ENCODE measurements at regions not wholly inside any gene's neighbourhood (a gene's known extent, or its start where the extent isn't known, plus 50 kb on each side); places are given as distances from the start of the nearest gene placed in this dataset.

DNA sequence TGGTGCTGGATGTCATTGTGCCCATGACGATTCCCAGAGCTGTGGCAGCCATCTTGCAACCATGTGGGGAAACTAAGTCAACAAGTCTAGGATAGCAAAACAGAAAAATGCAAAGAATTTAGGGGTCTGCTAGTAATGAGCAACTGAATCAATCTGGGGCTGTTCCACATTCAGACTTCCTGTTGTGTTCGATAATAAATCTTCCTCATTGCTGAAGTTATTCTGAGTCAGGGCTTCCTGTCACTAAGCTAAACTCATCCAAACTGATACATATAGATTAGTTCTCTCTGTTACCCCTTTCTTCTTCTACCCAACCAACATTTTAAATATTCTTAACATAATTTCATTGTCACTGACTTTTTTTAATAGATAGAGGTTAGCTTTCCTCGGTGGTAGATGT lies 205.9 kb downstream of the HACE1 start:
- no peak overlapping the region for H3K4me2 ChIP-seq
- H3K79me2 ChIP-seq (ENCODE audit: insufficient read depth, low read depth): no peaks in the 10 kb centered on the region
- no peak overlapping the region for H2AFZ ChIP-seq (ENCODE audit: low read depth)
- TF ChIP-seq, protein P1, sequence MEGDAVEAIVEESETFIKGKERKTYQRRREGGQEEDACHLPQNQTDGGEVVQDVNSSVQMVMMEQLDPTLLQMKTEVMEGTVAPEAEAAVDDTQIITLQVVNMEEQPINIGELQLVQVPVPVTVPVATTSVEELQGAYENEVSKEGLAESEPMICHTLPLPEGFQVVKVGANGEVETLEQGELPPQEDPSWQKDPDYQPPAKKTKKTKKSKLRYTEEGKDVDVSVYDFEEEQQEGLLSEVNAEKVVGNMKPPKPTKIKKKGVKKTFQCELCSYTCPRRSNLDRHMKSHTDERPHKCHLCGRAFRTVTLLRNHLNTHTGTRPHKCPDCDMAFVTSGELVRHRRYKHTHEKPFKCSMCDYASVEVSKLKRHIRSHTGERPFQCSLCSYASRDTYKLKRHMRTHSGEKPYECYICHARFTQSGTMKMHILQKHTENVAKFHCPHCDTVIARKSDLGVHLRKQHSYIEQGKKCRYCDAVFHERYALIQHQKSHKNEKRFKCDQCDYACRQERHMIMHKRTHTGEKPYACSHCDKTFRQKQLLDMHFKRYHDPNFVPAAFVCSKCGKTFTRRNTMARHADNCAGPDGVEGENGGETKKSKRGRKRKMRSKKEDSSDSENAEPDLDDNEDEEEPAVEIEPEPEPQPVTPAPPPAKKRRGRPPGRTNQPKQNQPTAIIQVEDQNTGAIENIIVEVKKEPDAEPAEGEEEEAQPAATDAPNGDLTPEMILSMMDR (conservative IDR thresholded peaks at IDR 0.05; ENCODE audit: low read depth, low read length): no peak
- no peaks in the 10 kb centered on the region for H3K36me3 ChIP-seq (ENCODE audit: insufficient read depth)
- no peak overlapping the region for H3K9ac ChIP-seq
- no peaks in the 10 kb centered on the region for H4K20me1 ChIP-seq (ENCODE audit: insufficient read depth)
- no peak overlapping the region for H3K27ac ChIP-seq
- H3K4me3 ChIP-seq (IDR thresholded peaks at IDR 0.05; ENCODE audit: insufficient read depth, low read depth, low read length): no peak overlapping the region
- H3K27me3 ChIP-seq (ENCODE audit: insufficient read depth, low read depth): no peaks in the 10 kb centered on the region
- H3K4me1 ChIP-seq (ENCODE audit: low read depth, poor library complexity, severe bottlenecking): no peaks in the 10 kb centered on the region

DNA sequence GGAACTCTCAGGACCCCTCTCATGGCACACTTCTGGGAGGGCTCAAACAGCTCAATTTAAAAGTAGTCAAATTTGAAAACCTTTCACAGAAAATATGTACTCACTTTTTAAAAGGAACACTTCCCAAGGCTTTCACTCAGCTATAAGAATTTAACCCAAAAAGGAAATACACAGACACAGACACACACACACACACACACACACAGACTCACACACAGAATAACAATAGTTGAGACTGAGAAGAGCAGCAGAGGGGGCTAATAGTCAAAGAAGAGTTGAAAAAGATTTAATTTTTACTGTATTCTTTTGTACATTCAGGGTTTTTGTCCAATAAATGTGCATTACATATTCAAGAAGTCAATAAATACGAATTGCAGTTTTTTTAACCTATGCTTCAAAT lies 211.4 kb downstream of the HACE1 start:
- Histone ChIP-seq H3K27ac (no peak overlapping the region), H3K4me3 (IDR thresholded peaks at IDR 0.05; ENCODE audit: insufficient read depth, low read depth, low read length) (no peak overlapping the region), H3K36me3 (ENCODE audit: insufficient read depth) (no peaks in the 10 kb centered on the region), H3K79me2 (ENCODE audit: insufficient read depth, low read depth) (no peaks in the 10 kb centered on the region), H3K27me3 (ENCODE audit: insufficient read depth, low read depth) (no peaks in the 10 kb centered on the region), H3K4me1 (ENCODE audit: low read depth, poor library complexity, severe bottlenecking) (no peaks in the 10 kb centered on the region), H3K4me2 (no peak overlapping the region), H3K9ac (no peak overlapping the region), H2AFZ (ENCODE audit: low read depth) (no peak overlapping the region), H4K20me1 (ENCODE audit: insufficient read depth) (no peaks in the 10 kb centered on the region)
- TF ChIP-seq, protein P1 (conservative IDR thresholded peaks at IDR 0.05; ENCODE audit: low read depth, low read length): no peak

DNA sequence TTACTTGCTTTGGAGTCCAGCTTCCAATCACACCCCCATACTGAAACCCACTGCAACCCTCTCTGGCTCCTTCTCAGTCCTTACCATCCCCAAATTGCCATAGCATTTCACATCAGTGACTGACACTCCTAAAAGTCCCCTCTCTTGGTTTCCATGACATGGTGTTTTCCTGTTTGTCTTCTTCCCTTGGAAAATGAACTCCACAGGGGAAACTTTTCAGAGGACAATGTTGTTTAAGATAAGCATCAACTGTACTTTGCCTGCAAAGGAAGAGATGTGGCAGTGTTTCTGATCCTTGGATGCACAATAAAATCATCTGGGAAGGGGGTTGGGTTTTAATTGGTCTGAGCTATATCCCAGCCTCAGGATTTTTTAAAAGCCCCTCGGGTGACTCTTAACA lies 214.9 kb downstream of the HACE1 start:
- H3K4me2 ChIP-seq: no peak overlapping the region
- no peak overlapping the region for H3K4me3 ChIP-seq (IDR thresholded peaks at IDR 0.05; ENCODE audit: insufficient read depth, low read depth, low read length)
- H2AFZ ChIP-seq (ENCODE audit: low read depth): no peak overlapping the region
- no peak overlapping the region for H3K9ac ChIP-seq
- no peaks in the 10 kb centered on the region for H3K27me3 ChIP-seq (ENCODE audit: insufficient read depth, low read depth)
- TF ChIP-seq, protein P1 (conservative IDR thresholded peaks at IDR 0.05; ENCODE audit: low read depth, low read length): no peak
- H3K79me2 ChIP-seq (ENCODE audit: insufficient read depth, low read depth): no peaks in the 10 kb centered on the region
- H3K27ac ChIP-seq: no peak overlapping the region
- H4K20me1 ChIP-seq (ENCODE audit: insufficient read depth): no peaks in the 10 kb centered on the region
- H3K4me1 ChIP-seq (ENCODE audit: low read depth, poor library complexity, severe bottlenecking): no peaks in the 10 kb centered on the region
- no peaks in the 10 kb centered on the region for H3K36me3 ChIP-seq (ENCODE audit: insufficient read depth)

DNA sequence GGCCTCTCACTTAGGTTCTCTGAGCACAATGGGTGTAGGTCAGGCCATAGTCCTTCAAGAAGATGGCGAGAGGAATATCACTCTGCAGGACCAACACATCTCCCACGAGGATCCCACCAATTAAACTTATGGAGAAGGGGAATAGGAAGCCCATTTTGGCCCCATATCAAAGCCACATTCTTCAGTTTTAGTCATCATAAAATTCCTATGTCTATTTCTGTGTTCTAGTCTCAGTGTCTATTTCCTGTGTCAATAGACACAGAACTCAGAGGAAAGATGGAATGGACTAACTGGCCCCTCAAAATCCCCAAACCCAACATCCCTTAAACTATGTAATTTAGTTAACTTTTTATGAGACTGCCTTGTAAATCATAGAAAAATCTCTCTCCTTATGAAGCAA lies 216.8 kb downstream of the HACE1 start:
- Histone ChIP-seq H3K79me2 (ENCODE audit: insufficient read depth, low read depth) (no peaks in the 10 kb centered on the region), H3K4me1 (ENCODE audit: low read depth, poor library complexity, severe bottlenecking) (no peaks in the 10 kb centered on the region), H3K4me3 (IDR thresholded peaks at IDR 0.05; ENCODE audit: insufficient read depth, low read depth, low read length) (no peak overlapping the region), H3K27me3 (ENCODE audit: insufficient read depth, low read depth) (no peaks in the 10 kb centered on the region), H2AFZ (ENCODE audit: low read depth) (no peak overlapping the region), H3K9ac (no peak overlapping the region), H4K20me1 (ENCODE audit: insufficient read depth) (no peaks in the 10 kb centered on the region), H3K4me2 (no peak overlapping the region), H3K27ac (no peak overlapping the region), H3K36me3 (ENCODE audit: insufficient read depth) (no peaks in the 10 kb centered on the region)
- TF ChIP-seq, protein P1 (conservative IDR thresholded peaks at IDR 0.05; ENCODE audit: low read depth, low read length): no peak

DNA sequence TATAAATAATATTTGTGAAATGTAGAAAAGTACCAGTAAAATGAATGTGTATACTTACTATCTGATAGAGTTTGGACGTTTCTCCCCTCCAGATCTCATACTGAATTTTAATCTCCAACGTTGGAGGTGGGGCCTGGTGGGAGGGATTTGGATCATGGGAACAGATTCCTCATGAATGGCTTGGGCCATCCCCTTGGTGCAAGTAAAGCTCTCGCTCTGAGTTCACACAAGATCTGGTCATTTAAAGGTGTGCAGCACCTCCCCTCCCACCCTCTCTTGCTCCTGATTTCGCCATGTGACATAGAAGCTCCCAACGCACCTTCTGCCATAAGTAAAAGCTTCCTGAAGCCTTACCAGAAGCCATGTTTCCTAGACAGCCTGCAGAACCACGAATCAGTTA lies 219.0 kb downstream of the HACE1 start:
- Histone ChIP-seq H4K20me1 (ENCODE audit: insufficient read depth) (no peaks in the 10 kb centered on the region), H3K4me1 (ENCODE audit: low read depth, poor library complexity, severe bottlenecking) (no peaks in the 10 kb centered on the region), H3K79me2 (ENCODE audit: insufficient read depth, low read depth) (no peaks in the 10 kb centered on the region), H3K27ac (no peak overlapping the region), H3K9ac (no peak overlapping the region), H3K36me3 (ENCODE audit: insufficient read depth) (no peaks in the 10 kb centered on the region), H3K4me2 (no peak overlapping the region), H3K4me3 (IDR thresholded peaks at IDR 0.05; ENCODE audit: insufficient read depth, low read depth, low read length) (no peak overlapping the region), H2AFZ (ENCODE audit: low read depth) (no peak overlapping the region), H3K27me3 (ENCODE audit: insufficient read depth, low read depth) (no peaks in the 10 kb centered on the region)
- TF ChIP-seq, protein P1 (conservative IDR thresholded peaks at IDR 0.05; ENCODE audit: low read depth, low read length): no peak
